ENCODE measurements at regions not wholly inside any gene's neighbourhood (a gene's known extent, or its start where the extent isn't known, plus 50 kb on each side); places are given as distances from the start of the nearest gene placed in this dataset.

- ChIA-PET CTCF (ENCODE audit: partially characterized antibody) (interaction anchor here (0.6 to 1.7 kb wide), 3 partner anchors 11 to 74 kb away, joined by 3 to 5 read pairs (median 5); no protein-coding TSS in a partner anchor), POLR2A (ENCODE audit: partially characterized antibody) (no interaction called here)
- no peak for TF ChIP-seq RXRA (IDR thresholded peaks at IDR 0.05; ENCODE audit: insufficient read depth, low read depth, low read length)
- H4K91ac ChIP-seq (replicated peaks; ENCODE audit: insufficient read length, low read length), result no peak overlapping the region
- H4K8ac ChIP-seq (ENCODE audit: extremely low read depth, insufficient read depth, low read length), result no peak overlapping the region
- no peaks in the 10 kb centered on the region for H3K27me3 ChIP-seq (replicated peaks in 1 of 4; ENCODE audit: control insufficient read depth in 3 of 4, extremely low read depth in 1 of 4, insufficient read depth in 3 of 4, low read length in 3 of 4)
- H3K23me2 ChIP-seq (ENCODE audit: low read depth, low read length), result no peaks in the 10 kb centered on the region; the same call in 1 of the 2 replicates
- no peak overlapping the region for H3K27ac ChIP-seq (ENCODE audit: low read depth, low read length)
- H2AFZ ChIP-seq (ENCODE audit: low read length), result no peak overlapping the region
- no peak overlapping the region for H3K4me3 ChIP-seq (ENCODE audit: extremely low read depth in 1 of 4, insufficient read depth in 2 of 4, low read depth in 3 of 4, low read length in 4 of 4)
- H3K9me3 ChIP-seq (ENCODE audit: insufficient read depth in 2 of 2, low read depth in 1 of 2, low read length in 1 of 2), result no peaks in the 10 kb centered on the region
- no peaks in the 10 kb centered on the region for H3K36me3 ChIP-seq (ENCODE audit: control insufficient read depth in 2 of 4, insufficient read depth in 4 of 4, low read length in 3 of 4)
- no peak overlapping the region for H3K18ac ChIP-seq (ENCODE audit: extremely low read depth, low read length)
- no peak overlapping the region for H4K5ac ChIP-seq (ENCODE audit: insufficient read length, low read depth, low read length)
- no peak overlapping the region for H3K23ac ChIP-seq (ENCODE audit: insufficient read length)
- no peak overlapping the region for H2AK5ac ChIP-seq (ENCODE audit: low read depth, low read length)
- no peak overlapping the region for H2BK5ac ChIP-seq (ENCODE audit: low read depth, low read length)
- no peaks in the 10 kb centered on the region for H3K79me2 ChIP-seq (ENCODE audit: control insufficient read depth in 1 of 2, insufficient read depth in 2 of 2, low read length in 2 of 2)
- no peak overlapping the region for H3K4me2 ChIP-seq (ENCODE audit: insufficient read depth in 1 of 2, low read depth in 2 of 2, low read length in 2 of 2)
- DNase-seq (ENCODE audit: low read depth in 1 of 2, low spot score in 2 of 2) (no peak), FAIRE-seq (no peak)
- H3K4me1 ChIP-seq (replicated peaks in 1 of 4; ENCODE audit: control insufficient read depth in 3 of 4, insufficient read depth in 4 of 4, low read length in 3 of 4), result peaks cover 0 to 3% (median under 1%) of the 10 kb centered on the region in 4 experiments; a peak in 2 of 7 replicates
- H3K14ac ChIP-seq (ENCODE audit: insufficient read length), result no peak overlapping the region
- H2BK12ac ChIP-seq (ENCODE audit: low read depth, low read length), result no peak overlapping the region
- WGBS, 2 experiments (ENCODE audit: extremely low coverage in 1 of 2, insufficient coverage in 1 of 2, insufficient read length in 1 of 2, insufficient replicate concordance in 2 of 2, low coverage in 1 of 2, low lambda C conversion rate in 2 of 2, missing lambda C conversion rate in 1 of 2), result 94% methylated on average over 1 of the region's 1 CpG; no CpG with 5 or more reads in 1 of the 2 experiments
- H2BK120ac ChIP-seq (replicated peaks; ENCODE audit: low read depth, low read length), result no peak overlapping the region
- no peaks in the 10 kb centered on the region for H3K79me1 ChIP-seq (ENCODE audit: low read depth, low read length)
- H3K9ac ChIP-seq (replicated peaks in 1 of 4; ENCODE audit: extremely low read depth in 1 of 4, low read depth in 3 of 4, low read length in 3 of 4), result no peak overlapping the region
- no peak overlapping the region for H3K56ac ChIP-seq (replicated peaks; ENCODE audit: insufficient read length, low read depth, low read length)
- no peak overlapping the region for H2BK20ac ChIP-seq (ENCODE audit: low read length)
- H2BK15ac ChIP-seq (ENCODE audit: low read length), result no peak overlapping the region
- no peaks in the 10 kb centered on the region for H4K20me1 ChIP-seq (replicated peaks in 1 of 2; ENCODE audit: control insufficient read depth in 1 of 2, insufficient read depth in 2 of 2, low read length in 2 of 2)
- H3K4ac ChIP-seq (replicated peaks; ENCODE audit: insufficient read length, low read depth, low read length), result no peak overlapping the region
Measured at GRCh38 chr10:24120646-24121045, 88.3 kb upstream of the KIAA1217 start.
